Endothelial cell of umbilical vein (primary cell): ENCODE measurements at regions not wholly inside any gene's neighbourhood (a gene's known extent, or its start where the extent isn't known, plus 50 kb on each side); places are given as distances from the start of the nearest gene placed in this dataset.

Source experiments
- BruUV-seq: library from RNA; stranded (reverse); fragments of 400-500 nt; replicated peaks from 2 replicates; lab custom pipeline; 2021; lab: Mats Ljungman, UMichigan
- CTCF ChIA-PET: fragments of 300-600, 350-600 bp; sonication (Branson Sonifier 250); formaldehyde crosslinking; loops from one replicate; lab custom pipeline; 2021; ENCODE audit warnings: antibody characterized with exemption, inconsistent platforms; lab: Charles Lee
- POLR2A ChIA-PET: fragments of 300-600, 350-600 bp; sonication (Branson Sonifier 250); formaldehyde crosslinking; loops from one replicate; lab custom pipeline; 2021; ENCODE audit warnings: antibody characterized with exemption, inconsistent platforms; lab: Charles Lee
- DNase-seq: peaks from one replicate; pipeline ENCODE4 v3.0.0-alpha.2; 2011; ENCODE audit warnings: low read depth, low spot score
- FAIRE-seq: peaks from 2 replicates; lab custom pipeline; 2011; peaks lifted over from hg19 to GRCh38; lab: Jason Lieb, UNC
- H2AFZ ChIP-seq: 2 replicates; pipeline ENCODE4 v1.6.0; 2012; ENCODE audit warnings: low read depth, low read length, control low read depth, inconsistent platforms
- H3K27ac ChIP-seq: 2 replicates; pipeline ENCODE4 v1.5.1; 2011; ENCODE audit warnings: low read depth, mild to moderate bottlenecking, control low read depth, low read length, moderate library complexity; ENCODE audit not compliant: insufficient read depth
- H3K27me3 ChIP-seq, 2 experiments: 2 replicates each; pipeline versions ENCODE4 v1.6.0 to v1.6.1; 2011; ENCODE audit warnings: low read length in 2 of 2, mixed read lengths in 1 of 2; ENCODE audit not compliant: control insufficient read depth in 2 of 2, insufficient read depth in 2 of 2
- H3K36me3 ChIP-seq, 2 experiments: 2 replicates in 1 of 2; 3 replicates in 1 of 2; pipeline ENCODE4 v1.5.1; 2011; ENCODE audit warnings: low read length in 2 of 2, mild to moderate bottlenecking in 1 of 2, moderate library complexity in 1 of 2; ENCODE audit not compliant: control insufficient read depth in 2 of 2, insufficient read depth in 2 of 2; ENCODE audit errors: extremely low read depth in 1 of 2
- H3K4me1 ChIP-seq: 3 replicates; pipeline ENCODE4 v1.5.1; 2011; ENCODE audit warnings: mild to moderate bottlenecking, low read length; ENCODE audit not compliant: control insufficient read depth, insufficient read depth; ENCODE audit errors: extremely low read depth
- H3K4me2 ChIP-seq: 2 replicates; pipeline ENCODE4 v1.6.1; 2011; ENCODE audit warnings: low read length, control low read depth, mixed read lengths; ENCODE audit not compliant: insufficient read depth
- H3K4me3 ChIP-seq, 3 experiments: fragments of 200-600 bp in 1 of 3; sonication (generic), shearing (Covaris generic) in 1 of 3; replicated peaks in 1 of 3; 2 replicates each; pipeline ENCODE4 v1.5.1; 2011 to 2016; ENCODE audit warnings: control low read depth in 3 of 3, low read length in 3 of 3, mild to moderate bottlenecking in 2 of 3, inconsistent platforms in 1 of 3, low read depth in 1 of 3, moderate library complexity in 1 of 3; ENCODE audit not compliant: insufficient read depth in 1 of 3
- H3K79me2 ChIP-seq: 2 replicates; pipeline ENCODE4 v1.6.0; 2012; ENCODE audit warnings: low read length, inconsistent platforms; ENCODE audit not compliant: control insufficient read depth, insufficient read depth
- H3K9ac ChIP-seq: replicated peaks from 2 replicates; pipeline ENCODE3; 2011; ENCODE audit warnings: low read length, control low read depth; ENCODE audit not compliant: insufficient read depth; ENCODE audit errors: extremely low read depth
- H3K9me1 ChIP-seq: replicated peaks from 3 replicates; pipeline ENCODE4 v1.6.0; 2011; ENCODE audit warnings: mild to moderate bottlenecking, low read length; ENCODE audit not compliant: control insufficient read depth, insufficient read depth; ENCODE audit errors: extremely low read depth
- H3K9me3 ChIP-seq: replicated peaks from 2 replicates; pipeline ENCODE4 v1.5.1; 2012; ENCODE audit warnings: low read length, inconsistent platforms; ENCODE audit not compliant: control insufficient read depth, insufficient read depth
- H4K20me1 ChIP-seq: replicated peaks from 2 replicates; pipeline ENCODE3; 2011; ENCODE audit warnings: mild to moderate bottlenecking, low read length; ENCODE audit not compliant: control insufficient read depth, insufficient read depth; ENCODE audit errors: extremely low read depth
- CTCF ChIP-seq, 2 donors: IDR thresholded peaks; 1 replicate in 1 of 2; 2 replicates in 1 of 2; pipeline ENCODE4 v1.5.1; 2011; ENCODE audit warnings: low read length in 2 of 2, mild to moderate bottlenecking in 2 of 2, moderate library complexity in 2 of 2, control low read depth in 1 of 2, inconsistent platforms in 1 of 2, low read depth in 1 of 2; ENCODE audit not compliant: insufficient read depth in 1 of 2; ENCODE audit errors: extremely low read depth in 1 of 2
- EZH2 ChIP-seq: IDR thresholded peaks from 2 replicates; pipeline ENCODE4 v1.6.1; 2012; ENCODE audit warnings: borderline replicate concordance, low read depth, mild to moderate bottlenecking, moderate library complexity, low read length, inconsistent platforms; ENCODE audit not compliant: severe bottlenecking
- FOS ChIP-seq: IDR thresholded peaks from 2 replicates; pipeline ENCODE4 v1.6.1; 2011; ENCODE audit warnings: mild to moderate bottlenecking, low read length, moderate library complexity, borderline replicate concordance; ENCODE audit not compliant: insufficient read depth
- GATA2 ChIP-seq: IDR thresholded peaks from 2 replicates; pipeline ENCODE4 v1.7.0; 2011; ENCODE audit warnings: low read depth, mild to moderate bottlenecking, moderate library complexity, mixed read lengths, low read length; ENCODE audit not compliant: insufficient read length, insufficient read depth
- JUN ChIP-seq: IDR thresholded peaks from 2 replicates; pipeline ENCODE4 v1.6.1; 2011; ENCODE audit warnings: borderline replicate concordance, low read depth; ENCODE audit not compliant: insufficient read length, insufficient read depth
- MYC ChIP-seq: IDR thresholded peaks from one replicate; pipeline ENCODE4 v1.6.1; 2011; ENCODE audit warnings: mild to moderate bottlenecking, low read depth, low read length
- POLR2A ChIP-seq: IDR thresholded peaks from 2 replicates; pipeline ENCODE4 v1.6.1; 2012; ENCODE audit warnings: low read depth, mild to moderate bottlenecking, control low read depth, low read length
- POLR2AphosphoS5 ChIP-seq: IDR thresholded peaks from 2 replicates; pipeline ENCODE4 v1.6.1; 2012; ENCODE audit warnings: low read depth, mild to moderate bottlenecking, control low read depth, low read length, moderate library complexity; ENCODE audit not compliant: insufficient read depth
- dilution Hi-C: fragments of 300-500 bp; cut with MboI; formaldehyde crosslinking; loops from one replicate; pipeline ENCODE4 v1.15.0; 2019; ENCODE audit warnings: low sequenced_read_pairs; ENCODE audit not compliant: extremely low pct_ligation_motif_present
- intact Hi-C: fragments of 100-400 bp; cut with micrococcal nuclease; formaldehyde crosslinking; loops from one replicate; pipeline ENCODE4 v1.10.0; 2022
- TF ChIP-seq, protein P1 (sequence below): IDR thresholded peaks from 2 replicates; pipeline ENCODE4 v1.6.1; 2011; ENCODE audit not compliant: insufficient read depth, insufficient read length

- no peak overlapping the region for H3K4me3 ChIP-seq
- no peak for FAIRE-seq
- TF ChIP-seq, protein P1, sequence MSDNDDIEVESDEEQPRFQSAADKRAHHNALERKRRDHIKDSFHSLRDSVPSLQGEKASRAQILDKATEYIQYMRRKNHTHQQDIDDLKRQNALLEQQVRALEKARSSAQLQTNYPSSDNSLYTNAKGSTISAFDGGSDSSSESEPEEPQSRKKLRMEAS: no peak
- TF ChIP-seq GATA2: no peak
- no peaks in the 10 kb centered on the region for H3K79me2 ChIP-seq
- no peak for DNase-seq
- dilution Hi-C loops (no loop called here), intact Hi-C loops (no loop called here)
- no peaks in the 10 kb centered on the region for H3K9me1 ChIP-seq
- no TSS peak for BruUV-seq
- no peaks in the 10 kb centered on the region for H3K36me3 ChIP-seq
- no peak overlapping the region for H2AFZ ChIP-seq
- POLR2A ChIA-PET: no interaction called here
- no peak overlapping the region for H3K9ac ChIP-seq
- CTCF ChIA-PET: interaction anchor here (1.0 to 1.3 kb wide), 2 partner anchors 14 to 133 kb away, joined by 3 read pairs; no protein-coding TSS in a partner anchor
- no peaks in the 10 kb centered on the region for H3K9me3 ChIP-seq
- no peaks in the 10 kb centered on the region for H4K20me1 ChIP-seq
- H3K27me3 ChIP-seq: no peaks in the 10 kb centered on the region
- no peaks in the 10 kb centered on the region for H3K4me1 ChIP-seq
- H3K4me2 ChIP-seq: no peak overlapping the region
- no peak overlapping the region for H3K27ac ChIP-seq
Measured at GRCh38 chr7:124557101-124557500, 208.5 kb downstream of the GPR37 start.

- H3K9me3 ChIP-seq: no peaks in the 10 kb centered on the region
- H3K9me1 ChIP-seq: no peaks in the 10 kb centered on the region
- no peak overlapping the region for H3K4me2 ChIP-seq
- H3K4me1 ChIP-seq: no peaks in the 10 kb centered on the region
- H3K4me3 ChIP-seq: no peak overlapping the region
- H3K27me3 ChIP-seq: no peaks in the 10 kb centered on the region
- no peak overlapping the region for H3K9ac ChIP-seq
- FAIRE-seq (no peak), DNase-seq (no peak)
- H3K36me3 ChIP-seq: no peaks in the 10 kb centered on the region
- dilution Hi-C loops: no loop called here
- intact Hi-C loops: no loop called here
- POLR2A ChIA-PET: no interaction called here
- CTCF ChIA-PET: interaction anchor here (0.6 kb wide), 1 partner anchor 10 kb away, joined by 3 read pairs; no protein-coding TSS in a partner anchor
- no peaks in the 10 kb centered on the region for H3K79me2 ChIP-seq
- no peaks in the 10 kb centered on the region for H4K20me1 ChIP-seq
- H3K27ac ChIP-seq: no peak overlapping the region
- no peak for TF ChIP-seq FOS
- no peak for TF ChIP-seq POLR2AphosphoS5
- TF ChIP-seq EZH2: no peak
- TF ChIP-seq, protein P1: no peak
- TF ChIP-seq CTCF (IDR thresholded peaks at IDR 0.05; ENCODE audit: extremely low read depth in 1 of 2, insufficient read depth in 1 of 2, low read depth in 1 of 2, low read length in 2 of 2): no peak
- TF ChIP-seq POLR2A: no peak
- no peak for TF ChIP-seq JUN
- TF ChIP-seq MYC: no peak
- TF ChIP-seq GATA2: no peak
- BruUV-seq: no TSS peak
- H2AFZ ChIP-seq: no peak overlapping the region
Measured at GRCh38 chr7:124553502-124553901, 212.1 kb downstream of the GPR37 start.
